Panc1 (cell line): ENCODE measurements at regions not wholly inside any gene's neighbourhood (a gene's known extent, or its start where the extent isn't known, plus 50 kb on each side); places are given as distances from the start of the nearest gene placed in this dataset.

Source experiments
- CTCF ChIP-seq: fragments of 450-650 bp; IDR thresholded peaks from 2 replicates; pipeline ENCODE4 v1.5.1; 2017; ENCODE audit warnings: mild to moderate bottlenecking
- POLR2AphosphoS5 ChIP-seq: IDR thresholded peaks from 2 replicates; pipeline ENCODE4 v1.6.1; 2012; ENCODE audit warnings: mild to moderate bottlenecking, low read depth, low read length, moderate library complexity
- REST ChIP-seq, 2 experiments: IDR thresholded peaks; 2 replicates each; pipeline ENCODE4 v1.6.1; 2011 to 2012; ENCODE audit warnings: low read depth in 2 of 2, control low read depth in 1 of 2, low read length in 1 of 2, mild to moderate bottlenecking in 1 of 2, moderate library complexity in 1 of 2; ENCODE audit not compliant: insufficient read depth in 1 of 2
- TCF7L2 ChIP-seq: IDR thresholded peaks from 2 replicates; pipeline ENCODE4 v1.6.1; 2011; ENCODE audit warnings: mild to moderate bottlenecking, low read depth, low read length, inconsistent platforms

GRCh38 chr7:67863911-67864310 lies 867.3 kb downstream of the TYW1 start:
- TF ChIP-seq CTCF = no peak
- TF ChIP-seq TCF7L2 = no peak
- TF ChIP-seq POLR2AphosphoS5 = no peak
- no peak for TF ChIP-seq REST (IDR thresholded peaks at IDR 0.05; ENCODE audit: insufficient read depth in 1 of 2, low read depth in 2 of 2, low read length in 1 of 2)
